ENCODE measurements at regions not wholly inside any gene's neighbourhood (a gene's known extent, or its start where the extent isn't known, plus 50 kb on each side); places are given as distances from the start of the nearest gene placed in this dataset.

- FAIRE-seq = no peak
- H3K4me3 ChIP-seq (ENCODE audit: extremely low read depth in 1 of 4, insufficient read depth in 2 of 4, low read depth in 3 of 4, low read length in 4 of 4) = no peak overlapping the region
- H3K23me2 ChIP-seq (ENCODE audit: low read depth, low read length) = no peaks in the 10 kb centered on the region
- no peak overlapping the region for H2AFZ ChIP-seq (ENCODE audit: low read length)
- H3K4me1 ChIP-seq (replicated peaks in 1 of 4; ENCODE audit: control insufficient read depth in 3 of 4, insufficient read depth in 4 of 4, low read length in 3 of 4) = peaks cover 0 to 5% (median 0%) of the 10 kb centered on the region in 4 experiments; a peak in 1 of 7 replicates
- no peaks in the 10 kb centered on the region for H3K9me3 ChIP-seq (ENCODE audit: insufficient read depth in 2 of 2, low read depth in 1 of 2, low read length in 1 of 2)
- H2BK20ac ChIP-seq (ENCODE audit: low read length) = no peak overlapping the region
- H2BK15ac ChIP-seq (ENCODE audit: low read length) = no peak overlapping the region
- no peaks in the 10 kb centered on the region for H3K79me2 ChIP-seq (ENCODE audit: control insufficient read depth in 1 of 2, insufficient read depth in 2 of 2, low read length in 2 of 2)
- no peak for DNase-seq (ENCODE audit: low read depth in 1 of 2, low spot score in 2 of 2)
- H4K91ac ChIP-seq (replicated peaks; ENCODE audit: insufficient read length, low read length) = no peak overlapping the region
- H3K56ac ChIP-seq (replicated peaks; ENCODE audit: insufficient read length, low read depth, low read length) = no peak overlapping the region
- no peak overlapping the region for H3K27ac ChIP-seq (ENCODE audit: low read depth, low read length)
- no peak overlapping the region for H2BK5ac ChIP-seq (ENCODE audit: low read depth, low read length)
- H3K36me3 ChIP-seq (ENCODE audit: control insufficient read depth in 2 of 4, insufficient read depth in 4 of 4, low read length in 3 of 4) = no peaks in the 10 kb centered on the region
- H3K14ac ChIP-seq (ENCODE audit: insufficient read length) = no peak overlapping the region
- H3K9ac ChIP-seq (replicated peaks in 1 of 4; ENCODE audit: extremely low read depth in 1 of 4, low read depth in 3 of 4, low read length in 3 of 4) = no peak overlapping the region
- TF ChIP-seq ATF3 (IDR thresholded peaks at IDR 0.05; ENCODE audit: insufficient read depth, low read depth, low read length) (no peak), POLR2A (IDR thresholded peaks at IDR 0.05; ENCODE audit: control extremely low read depth in 1 of 2, low read depth in 2 of 2, low read length in 2 of 2) (no peak), SP2 (IDR thresholded peaks at IDR 0.05; ENCODE audit: low read length) (no peak), EZH2 (IDR thresholded peaks at IDR 0.05; ENCODE audit: low read depth, low read length, severe bottlenecking) (no peak), CEBPB (IDR thresholded peaks at IDR 0.05; ENCODE audit: low read depth, low read length) (no peak), EGR1 (IDR thresholded peaks at IDR 0.05; ENCODE audit: borderline replicate concordance, low read depth, low read length) (no peak)
- no peaks in the 10 kb centered on the region for H4K20me1 ChIP-seq (replicated peaks in 1 of 2; ENCODE audit: control insufficient read depth in 1 of 2, insufficient read depth in 2 of 2, low read length in 2 of 2)
- no peak overlapping the region for H3K23ac ChIP-seq (ENCODE audit: insufficient read length)
- 89% methylated on average over 6 of the region's 6 CpGs; no CpG with 5 or more reads in 1 of the 2 experiments for WGBS, 2 experiments (ENCODE audit: extremely low coverage in 1 of 2, insufficient coverage in 1 of 2, insufficient read length in 1 of 2, insufficient replicate concordance in 2 of 2, low coverage in 1 of 2, low lambda C conversion rate in 2 of 2, missing lambda C conversion rate in 1 of 2)
- no peak overlapping the region for H3K4me2 ChIP-seq (ENCODE audit: insufficient read depth in 1 of 2, low read depth in 2 of 2, low read length in 2 of 2)
- H4K8ac ChIP-seq (ENCODE audit: extremely low read depth, insufficient read depth, low read length) = no peak overlapping the region
- no peaks in the 10 kb centered on the region for H3K79me1 ChIP-seq (ENCODE audit: low read depth, low read length)
- no peak overlapping the region for H3K4ac ChIP-seq (replicated peaks; ENCODE audit: insufficient read length, low read depth, low read length)
- no peaks in the 10 kb centered on the region for H3K27me3 ChIP-seq (replicated peaks in 1 of 4; ENCODE audit: control insufficient read depth in 3 of 4, extremely low read depth in 1 of 4, insufficient read depth in 3 of 4, low read length in 3 of 4)
- no peak overlapping the region for H2AK5ac ChIP-seq (ENCODE audit: low read depth, low read length)
- CTCF ChIA-PET (ENCODE audit: partially characterized antibody) = interaction anchor here (1.1 to 8.2 kb wide), 2 partner anchors 101 to 128 kb away, joined by 4 to 51 read pairs; no protein-coding TSS in a partner anchor
- no peak overlapping the region for H4K5ac ChIP-seq (ENCODE audit: insufficient read length, low read depth, low read length)
- no peak overlapping the region; the same call in 1 of the 2 replicates for H3K18ac ChIP-seq (ENCODE audit: extremely low read depth, low read length)
- POLR2A ChIA-PET (ENCODE audit: partially characterized antibody) = no interaction called here
- no peak overlapping the region for H2BK120ac ChIP-seq (replicated peaks; ENCODE audit: low read depth, low read length)
- no peak overlapping the region for H2BK12ac ChIP-seq (ENCODE audit: low read depth, low read length)
Measured at GRCh38 chr13:100822871-100823443, 148.4 kb upstream of the TMTC4 start.
